ENCODE measurements at regions not wholly inside any gene's neighbourhood (a gene's known extent, or its start where the extent isn't known, plus 50 kb on each side); places are given as distances from the start of the nearest gene placed in this dataset.

DNA sequence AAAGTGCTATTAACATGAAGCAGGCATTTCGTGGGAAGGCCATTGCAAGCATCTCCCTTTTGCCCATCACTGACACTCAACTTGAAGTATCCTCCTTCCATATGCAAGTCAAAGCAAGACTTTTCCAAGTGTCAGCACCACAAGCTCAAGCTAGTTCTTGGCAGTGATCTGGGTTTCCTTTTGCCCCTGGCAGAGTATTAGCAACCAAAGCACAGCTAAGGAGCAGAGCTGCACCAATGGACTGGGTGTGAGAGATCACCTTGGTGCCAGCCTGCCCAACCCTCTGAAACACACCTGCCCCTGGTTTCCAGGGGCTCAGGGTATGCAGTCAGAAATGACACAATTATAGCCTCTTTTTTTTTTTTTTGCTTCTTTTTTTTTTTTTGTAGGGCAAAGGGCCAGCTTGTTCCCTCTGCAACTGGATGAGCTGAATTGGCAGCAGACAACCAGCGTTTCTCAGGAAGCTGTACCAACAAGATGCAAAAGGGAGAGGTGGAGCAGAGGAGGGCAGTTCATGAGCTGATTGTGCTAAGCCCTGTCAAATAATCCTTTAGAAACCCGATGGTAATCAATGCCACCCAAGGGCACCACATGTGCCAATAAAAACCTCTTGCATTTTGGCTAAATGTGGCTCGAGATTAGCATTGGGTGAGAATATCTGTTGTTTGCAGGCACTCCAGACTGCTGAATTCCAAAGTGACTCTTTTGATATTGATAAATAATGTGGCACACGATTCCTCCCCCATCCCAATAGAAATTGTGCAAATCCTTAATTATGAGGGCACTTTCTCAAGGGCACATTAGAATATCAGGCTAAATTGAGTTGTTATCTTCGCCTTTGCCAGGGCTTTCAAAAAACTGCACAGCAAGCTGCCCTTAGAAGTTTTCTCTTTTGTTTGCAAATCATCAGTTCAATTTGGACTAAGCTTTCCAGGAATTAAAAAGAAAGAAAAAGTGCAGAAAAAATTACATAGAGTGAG lies 192.4 kb downstream of the GAS1 start:
- H3K27me3 Mint-ChIP-seq: peaks cover 2% of the 10 kb centered on the region
- H3K27ac Mint-ChIP-seq: no peak overlapping the region
- no peaks in the 10 kb centered on the region for H3K4me1 Mint-ChIP-seq
- peaks cover 1% of the 10 kb centered on the region for H3K9me3 Mint-ChIP-seq
- no peaks in the 10 kb centered on the region for H3K36me3 Mint-ChIP-seq
- no peak for DNase-seq (ENCODE audit: low spot score in 2 of 2)
- ATAC-seq (ENCODE audit: low read depth): no peak
- H3K4me3 Mint-ChIP-seq: no peak overlapping the region

DNA sequence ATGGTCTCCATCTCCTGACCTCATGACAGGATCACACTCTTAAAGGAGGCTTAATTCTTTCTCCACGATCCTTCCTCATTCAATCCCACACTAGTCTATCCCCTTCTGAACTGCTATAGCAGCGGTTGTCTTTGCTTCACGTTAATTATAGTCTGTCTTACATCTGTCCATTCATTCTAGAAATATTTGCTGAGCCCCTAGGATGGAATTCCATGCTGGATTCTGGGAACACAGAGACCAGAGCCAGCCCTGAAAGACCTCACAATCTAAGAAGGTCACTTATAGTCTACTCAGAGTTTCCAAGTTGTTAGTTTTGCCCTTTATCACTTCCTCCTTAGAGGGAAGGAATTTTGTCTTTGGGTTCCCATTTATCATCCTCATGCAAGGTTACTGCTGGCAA lies 193.5 kb downstream of the GAS1 start:
- ATAC-seq (ENCODE audit: low read depth) (no peak), DNase-seq (ENCODE audit: low spot score in 2 of 2) (no peak)
- Mint-ChIP-seq H3K9me3 (no peaks in the 10 kb centered on the region), H3K4me3 (no peak overlapping the region), H3K36me3 (no peaks in the 10 kb centered on the region), H3K27ac (no peak overlapping the region), H3K27me3 (peaks cover 2% of the 10 kb centered on the region), H3K4me1 (no peaks in the 10 kb centered on the region)

DNA sequence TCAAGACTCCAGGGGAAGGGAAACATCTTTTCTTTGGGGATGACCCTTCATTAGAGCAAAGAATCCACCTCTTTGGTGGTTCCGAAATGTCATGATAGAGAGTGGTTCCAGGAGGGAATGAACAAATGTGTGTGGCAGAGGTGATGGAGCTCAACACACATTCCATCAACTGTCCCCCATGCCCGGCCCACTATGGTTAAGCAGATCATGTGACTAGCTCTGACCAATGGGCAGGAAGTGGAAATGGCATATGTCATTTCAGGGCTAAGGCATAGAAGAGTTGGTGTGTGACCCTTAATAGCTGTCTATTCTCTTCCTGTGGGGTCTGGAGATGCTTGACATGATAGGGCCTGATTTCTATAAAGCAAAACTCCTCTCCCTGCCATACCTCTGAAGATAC lies 194.6 kb downstream of the GAS1 start:
- Mint-ChIP-seq H3K4me3 (no peak overlapping the region), H3K4me1 (no peaks in the 10 kb centered on the region), H3K27ac (no peak overlapping the region), H3K27me3 (peaks cover 2% of the 10 kb centered on the region), H3K36me3 (no peaks in the 10 kb centered on the region), H3K9me3 (no peaks in the 10 kb centered on the region)
- no peak for ATAC-seq (ENCODE audit: low read depth)
- DNase-seq (ENCODE audit: low spot score in 2 of 2): no peak

DNA sequence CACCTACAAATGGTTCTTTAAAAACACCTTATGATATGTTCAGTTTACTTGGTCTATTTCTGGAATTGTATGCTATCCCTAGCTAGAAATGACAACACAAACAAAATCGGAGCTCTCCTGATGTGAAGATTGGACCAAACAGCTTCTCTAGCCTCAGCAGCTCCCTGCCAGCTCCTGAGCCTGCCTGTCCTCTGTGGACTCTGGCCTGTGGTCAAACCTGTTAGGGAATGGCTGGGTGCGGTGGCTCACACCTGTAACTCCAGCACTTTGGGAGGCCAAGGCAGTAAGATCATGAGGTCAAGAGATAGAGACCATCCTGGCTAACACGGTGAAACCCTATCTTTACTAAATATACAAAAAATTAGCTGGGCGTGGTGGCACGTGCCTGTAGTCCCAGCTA lies 195.3 kb downstream of the GAS1 start:
- Mint-ChIP-seq H3K4me1 (no peaks in the 10 kb centered on the region), H3K27ac (no peak overlapping the region)

DNA sequence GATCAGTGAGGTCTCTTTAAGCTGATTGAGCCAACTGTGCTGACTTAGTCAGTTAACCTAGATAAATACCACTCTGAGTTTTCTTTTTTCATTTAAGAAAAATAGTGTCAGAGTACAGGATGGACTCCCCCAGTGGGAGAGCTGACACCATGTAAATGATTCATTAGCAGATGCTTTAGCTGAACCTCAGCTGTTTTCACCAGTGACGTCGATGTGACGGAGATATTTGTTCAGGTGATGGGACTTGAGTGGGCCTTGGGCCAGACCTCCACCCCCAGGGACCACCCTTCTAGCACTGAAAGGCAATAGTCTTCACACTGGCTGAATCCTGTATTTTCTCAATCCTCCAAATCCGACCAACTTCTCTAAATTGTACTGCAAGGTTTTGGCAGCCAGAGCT lies 196.1 kb downstream of the GAS1 start:
- ATAC-seq (ENCODE audit: low read depth): no peak

More for the DNA sequence above, 195.3 kb downstream of the GAS1 start:
- Mint-ChIP-seq H3K4me3 (no peak overlapping the region), H3K36me3 (no peaks in the 10 kb centered on the region), H3K27me3 (no peaks in the 10 kb centered on the region), H3K9me3 (no peaks in the 10 kb centered on the region)
- no peak for DNase-seq (ENCODE audit: low spot score in 2 of 2)
- no peak for ATAC-seq (ENCODE audit: low read depth)

DNA sequence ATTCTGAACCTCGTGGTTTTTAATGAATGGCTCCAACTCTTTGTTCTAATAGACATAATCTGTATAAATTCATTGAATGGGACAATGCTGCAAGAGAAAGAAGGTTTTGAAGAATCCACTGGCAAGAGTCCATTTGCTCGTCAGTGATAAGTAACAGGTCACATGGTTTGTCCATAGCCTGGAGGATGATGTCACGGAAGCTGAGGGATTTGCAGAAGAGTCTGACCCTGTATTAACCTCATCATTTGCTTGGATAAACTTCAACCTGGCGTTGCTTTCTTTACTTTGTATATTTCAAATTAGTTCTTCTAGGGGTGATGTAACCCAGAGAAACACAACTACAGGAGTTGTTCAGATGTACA lies 197.4 kb downstream of the GAS1 start:
- Mint-ChIP-seq H3K4me1 (no peaks in the 10 kb centered on the region), H3K27ac (no peak overlapping the region), H3K9me3 (no peaks in the 10 kb centered on the region), H3K4me3 (no peak overlapping the region), H3K36me3 (no peaks in the 10 kb centered on the region), H3K27me3 (no peaks in the 10 kb centered on the region)
- no peak for DNase-seq (ENCODE audit: low spot score in 2 of 2)
- ATAC-seq (ENCODE audit: low read depth): no peak

More for the DNA sequence above, 196.1 kb downstream of the GAS1 start:
- Mint-ChIP-seq H3K27me3 (no peaks in the 10 kb centered on the region), H3K4me1 (no peaks in the 10 kb centered on the region), H3K36me3 (no peaks in the 10 kb centered on the region), H3K9me3 (no peaks in the 10 kb centered on the region), H3K4me3 (no peak overlapping the region), H3K27ac (no peak overlapping the region)
- DNase-seq (ENCODE audit: low spot score in 2 of 2): no peak

DNA sequence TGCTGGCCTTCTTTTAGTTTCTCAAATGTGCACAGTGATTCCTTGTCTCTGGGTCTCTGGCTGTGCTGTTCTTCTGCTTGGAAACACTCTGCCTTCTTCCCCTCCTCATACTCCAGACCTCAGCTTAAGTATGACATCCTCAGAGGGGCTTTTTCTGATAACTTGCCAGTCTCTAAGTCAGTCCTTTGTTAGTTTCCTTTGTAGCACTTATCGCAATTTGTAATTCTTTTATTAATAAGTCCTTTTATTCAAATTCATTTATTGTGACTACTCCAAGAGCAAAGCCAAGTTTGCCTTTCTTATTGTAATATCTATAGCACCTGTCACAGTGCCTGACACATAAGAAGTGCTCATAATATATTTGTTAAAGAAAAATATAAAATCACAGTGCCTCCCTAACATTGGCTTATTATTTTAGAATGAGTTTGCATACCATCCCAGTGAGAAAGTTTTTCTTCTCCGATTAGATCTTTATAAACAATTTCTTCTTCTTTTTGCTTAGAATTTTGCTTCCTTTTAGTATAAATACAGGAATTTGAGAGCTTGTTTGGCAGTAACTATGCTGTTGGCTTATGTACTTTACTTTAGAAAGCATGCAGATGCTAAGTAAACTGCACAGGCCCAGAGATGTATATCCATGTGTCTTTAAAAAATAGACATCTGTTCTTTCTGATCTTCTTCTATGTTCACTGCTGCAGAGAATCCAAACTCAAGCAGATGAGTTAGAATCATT lies 198.0 kb downstream of the GAS1 start:
- ATAC-seq (ENCODE audit: low read depth): no peak
- no peak for DNase-seq (ENCODE audit: low spot score in 2 of 2)
- Mint-ChIP-seq H3K4me1 (no peaks in the 10 kb centered on the region), H3K27ac (no peak overlapping the region), H3K9me3 (no peaks in the 10 kb centered on the region), H3K27me3 (no peaks in the 10 kb centered on the region), H3K36me3 (no peaks in the 10 kb centered on the region), H3K4me3 (no peak overlapping the region)

DNA sequence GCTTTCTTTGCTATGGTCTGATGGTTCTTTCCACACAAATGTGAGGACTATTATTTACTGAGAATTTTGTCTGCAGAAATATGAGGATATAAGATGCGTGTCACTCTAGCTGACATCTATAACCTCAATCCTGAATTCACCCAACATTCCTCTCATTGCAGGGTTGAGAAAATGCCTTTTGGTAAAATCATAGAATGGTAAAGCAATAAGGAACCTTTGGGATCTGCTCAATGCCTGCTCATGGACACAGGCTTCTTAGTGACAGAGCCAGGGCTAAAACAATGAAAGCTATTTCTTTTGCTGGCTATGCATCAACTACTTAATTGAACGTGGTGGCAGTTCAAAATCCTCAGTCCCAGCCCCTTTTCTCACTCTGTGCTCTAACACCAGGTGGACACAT lies 199.6 kb downstream of the GAS1 start:
- no peak for ATAC-seq (ENCODE audit: low read depth)
- no peaks in the 10 kb centered on the region for H3K4me1 Mint-ChIP-seq
- H3K36me3 Mint-ChIP-seq: no peaks in the 10 kb centered on the region
- no peak overlapping the region for H3K27ac Mint-ChIP-seq
- H3K4me3 Mint-ChIP-seq: no peak overlapping the region
- no peak for DNase-seq (ENCODE audit: low spot score in 2 of 2)
- peaks cover 3% of the 10 kb centered on the region for H3K27me3 Mint-ChIP-seq
- peaks cover 4% of the 10 kb centered on the region for H3K9me3 Mint-ChIP-seq

DNA sequence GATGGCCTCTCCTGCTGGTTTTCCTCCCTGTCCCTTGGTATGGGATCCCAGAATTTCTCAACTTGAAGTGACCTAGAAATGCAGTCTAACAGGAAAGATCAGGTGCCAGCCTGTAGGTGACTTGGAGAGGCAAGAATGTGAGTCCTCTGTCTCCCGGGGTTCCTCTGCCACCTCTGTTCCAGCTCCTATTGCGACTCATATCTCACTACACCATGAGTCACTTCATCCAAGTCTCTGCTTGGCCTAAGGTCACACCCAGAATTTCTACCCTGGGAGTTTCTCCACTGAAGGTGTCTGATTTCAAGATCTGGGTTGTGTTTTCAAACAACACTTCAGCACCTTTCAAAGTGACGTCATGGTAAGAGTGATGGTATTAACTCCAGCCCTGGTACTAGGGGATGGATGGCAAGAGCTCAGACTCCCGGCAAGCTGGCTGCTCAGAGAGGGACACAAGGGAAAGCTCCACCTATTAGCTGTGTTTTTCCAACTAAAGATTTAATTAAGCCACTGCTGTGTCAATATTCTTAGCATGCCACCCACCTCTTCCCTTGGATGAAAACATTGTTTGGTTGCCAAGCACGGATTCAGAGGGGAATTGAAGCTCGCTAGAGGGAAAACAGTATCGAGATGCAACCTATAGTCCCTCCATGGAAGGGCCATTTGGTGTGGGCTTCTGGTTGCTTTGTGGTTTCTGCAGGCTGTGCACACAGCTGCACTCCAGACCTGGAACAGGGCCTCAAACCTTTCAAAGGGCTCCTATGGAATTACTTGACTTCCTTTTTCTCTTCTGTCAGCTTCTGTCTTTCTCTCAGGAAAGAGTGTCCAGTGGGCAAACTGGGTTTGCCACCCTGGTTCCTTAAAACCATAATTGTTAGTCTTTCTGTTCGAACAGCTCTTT lies 205.7 kb downstream of the GAS1 start:
- H3K4me1 Mint-ChIP-seq: no peaks in the 10 kb centered on the region
- DNase-seq (ENCODE audit: low spot score in 2 of 2) (no peak), ATAC-seq (ENCODE audit: low read depth) (no peak)
- no peak overlapping the region for H3K27ac Mint-ChIP-seq
- H3K36me3 Mint-ChIP-seq: no peaks in the 10 kb centered on the region
- peaks cover 7% of the 10 kb centered on the region for H3K9me3 Mint-ChIP-seq
- H3K27me3 Mint-ChIP-seq: peaks cover 3% of the 10 kb centered on the region
- H3K4me3 Mint-ChIP-seq: no peak overlapping the region

DNA sequence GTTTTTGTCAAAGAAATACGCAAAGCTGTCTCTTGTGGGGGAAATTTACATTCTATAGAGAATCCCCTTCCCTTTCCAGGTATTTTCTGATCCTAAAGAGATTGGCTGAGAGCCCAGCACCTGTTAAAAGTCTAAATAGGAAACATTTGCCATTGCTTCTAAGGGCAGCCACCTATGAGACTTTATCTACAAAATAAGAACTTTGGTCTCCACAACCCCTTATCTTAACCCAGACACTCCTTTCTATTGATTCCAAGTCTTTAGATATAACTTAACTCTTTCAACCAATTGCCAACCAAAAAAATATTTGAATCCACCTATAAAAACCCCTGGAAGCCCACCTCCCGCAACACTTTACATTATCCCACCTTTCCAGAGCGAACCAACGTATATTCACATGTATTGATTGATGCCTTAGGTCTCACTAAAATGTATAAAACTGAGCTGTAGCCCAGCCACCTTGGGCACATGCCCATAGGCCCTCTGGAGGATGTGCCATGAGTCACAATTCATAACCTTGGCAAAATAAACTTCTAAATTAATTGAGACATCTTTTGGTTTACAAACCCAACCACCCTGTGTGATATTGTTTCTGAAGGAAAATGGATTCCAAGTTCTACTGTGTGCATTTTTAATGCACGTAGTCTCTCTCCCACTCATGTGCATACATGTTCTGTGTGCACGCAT lies 211.4 kb downstream of the GAS1 start:
- DNase-seq (ENCODE audit: low spot score in 2 of 2) (no peak), ATAC-seq (ENCODE audit: low read depth) (no peak)
- H3K9me3 Mint-ChIP-seq: peaks cover 3% of the 10 kb centered on the region
- H3K36me3 Mint-ChIP-seq: no peaks in the 10 kb centered on the region
- no peak overlapping the region for H3K4me3 Mint-ChIP-seq
- no peaks in the 10 kb centered on the region for H3K27me3 Mint-ChIP-seq
- H3K4me1 Mint-ChIP-seq: no peaks in the 10 kb centered on the region
- H3K27ac Mint-ChIP-seq: no peak overlapping the region

DNA sequence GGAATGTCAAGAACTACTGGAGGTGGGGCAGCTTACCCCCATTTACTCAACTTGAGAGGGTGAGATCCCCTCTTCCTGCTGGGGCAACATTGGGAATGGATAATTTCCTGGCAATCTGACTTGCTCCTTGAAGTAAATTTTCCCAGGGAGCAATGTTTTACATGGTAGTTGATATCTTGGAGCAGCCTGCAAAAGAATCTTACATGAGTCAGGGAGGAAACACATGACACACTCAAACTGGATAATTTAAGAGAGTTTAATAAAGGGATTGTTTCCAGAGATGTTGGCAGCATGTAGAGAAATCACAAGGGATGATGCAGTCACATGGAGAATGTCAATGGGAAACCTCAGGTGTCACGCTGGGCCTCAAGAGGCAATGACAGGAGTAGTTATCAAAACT lies 212.5 kb downstream of the GAS1 start:
- Mint-ChIP-seq H3K27ac (no peak overlapping the region), H3K4me3 (no peak overlapping the region), H3K27me3 (no peaks in the 10 kb centered on the region), H3K36me3 (no peaks in the 10 kb centered on the region), H3K9me3 (peaks cover 3% of the 10 kb centered on the region), H3K4me1 (no peaks in the 10 kb centered on the region)
- DNase-seq (ENCODE audit: low spot score in 2 of 2) (no peak), ATAC-seq (ENCODE audit: low read depth) (no peak)

DNA sequence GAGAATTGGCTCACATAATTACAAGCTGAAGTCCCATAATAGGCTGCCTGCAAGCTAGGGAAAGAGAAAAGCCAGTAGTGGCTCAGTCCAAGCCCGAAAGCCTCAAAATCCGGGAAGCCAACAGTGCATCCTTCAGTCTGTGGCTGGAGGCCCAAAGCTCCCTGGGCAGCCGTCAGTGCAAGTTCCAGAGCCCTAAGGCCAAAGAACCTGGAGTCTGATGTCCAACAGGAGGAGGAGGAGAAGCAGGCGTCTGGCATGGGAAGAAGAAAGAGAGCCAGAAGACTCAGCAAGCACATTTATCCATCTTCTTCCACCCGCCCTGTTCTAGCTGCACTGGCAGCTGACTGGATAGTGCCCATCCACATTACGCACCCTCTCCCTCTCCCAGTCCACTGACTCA lies 213.4 kb downstream of the GAS1 start:
- H3K27ac Mint-ChIP-seq: no peak overlapping the region
- H3K27me3 Mint-ChIP-seq: no peaks in the 10 kb centered on the region
- no peak for DNase-seq (ENCODE audit: low spot score in 2 of 2)
- peaks cover 3% of the 10 kb centered on the region for H3K9me3 Mint-ChIP-seq
- H3K4me1 Mint-ChIP-seq: no peaks in the 10 kb centered on the region
- ATAC-seq (ENCODE audit: low read depth): no peak
- no peaks in the 10 kb centered on the region for H3K36me3 Mint-ChIP-seq
- H3K4me3 Mint-ChIP-seq: no peak overlapping the region

DNA sequence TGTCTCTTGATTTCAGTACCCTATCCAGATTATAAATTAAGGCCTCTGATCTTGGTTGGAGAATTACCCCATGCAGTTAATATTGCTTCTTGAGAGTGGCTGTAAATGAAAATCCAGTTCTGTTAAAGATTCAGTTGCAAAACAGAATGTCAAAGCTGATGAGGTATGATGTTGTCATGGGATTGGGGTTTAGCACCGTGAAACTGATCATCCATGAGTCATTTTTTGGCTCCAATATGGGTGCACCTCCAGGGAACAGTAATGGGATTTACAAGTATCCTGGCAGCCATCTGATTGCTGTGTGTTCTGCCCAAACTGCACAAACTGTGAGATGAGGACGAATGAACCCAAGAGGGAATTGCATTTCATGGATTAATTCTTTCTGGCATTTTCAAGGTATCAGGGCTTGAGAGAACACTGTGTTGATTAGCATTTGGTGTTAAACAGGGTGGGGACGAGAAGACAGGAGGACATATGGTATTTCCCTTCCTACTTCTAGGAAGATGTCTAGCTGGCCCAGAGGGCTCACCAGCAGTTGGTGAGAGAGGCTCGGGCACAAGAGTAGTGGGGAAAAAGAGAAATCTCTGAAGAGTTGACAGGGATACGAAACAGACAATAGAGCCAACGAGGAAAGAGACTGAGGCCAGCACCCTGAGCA lies 214.7 kb downstream of the GAS1 start:
- Mint-ChIP-seq H3K4me1 (no peaks in the 10 kb centered on the region), H3K27me3 (no peaks in the 10 kb centered on the region), H3K27ac (no peak overlapping the region), H3K9me3 (peaks cover 1% of the 10 kb centered on the region), H3K4me3 (no peak overlapping the region), H3K36me3 (no peaks in the 10 kb centered on the region)
- ATAC-seq (ENCODE audit: low read depth): no peak
- no peak for DNase-seq (ENCODE audit: low spot score in 2 of 2)

All from memory B cell (primary cell).